ENCODE measurements at regions not wholly inside any gene's neighbourhood (a gene's known extent, or its start where the extent isn't known, plus 50 kb on each side); places are given as distances from the start of the nearest gene placed in this dataset.

DNA sequence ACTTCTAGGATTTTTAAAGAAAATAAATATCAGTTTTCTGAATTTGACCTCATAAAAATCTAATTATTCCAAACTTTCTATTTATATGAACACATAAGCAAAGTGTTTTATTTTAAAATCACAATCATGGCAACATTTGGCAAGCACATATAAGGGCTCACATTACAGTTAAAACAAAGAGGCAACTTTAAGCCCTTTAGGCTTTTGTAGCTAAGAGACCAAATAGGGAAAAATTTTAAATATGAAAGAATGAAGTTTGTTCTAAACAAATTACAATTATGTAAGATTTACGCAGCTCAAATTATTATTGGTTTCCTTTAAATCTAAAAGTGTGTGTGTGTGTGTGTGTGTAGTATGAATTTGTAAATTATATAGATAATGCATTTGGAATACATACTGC lies 267.0 kb downstream of the ZIC4 start:
- POLR2A ChIA-PET, result no interaction called here

DNA sequence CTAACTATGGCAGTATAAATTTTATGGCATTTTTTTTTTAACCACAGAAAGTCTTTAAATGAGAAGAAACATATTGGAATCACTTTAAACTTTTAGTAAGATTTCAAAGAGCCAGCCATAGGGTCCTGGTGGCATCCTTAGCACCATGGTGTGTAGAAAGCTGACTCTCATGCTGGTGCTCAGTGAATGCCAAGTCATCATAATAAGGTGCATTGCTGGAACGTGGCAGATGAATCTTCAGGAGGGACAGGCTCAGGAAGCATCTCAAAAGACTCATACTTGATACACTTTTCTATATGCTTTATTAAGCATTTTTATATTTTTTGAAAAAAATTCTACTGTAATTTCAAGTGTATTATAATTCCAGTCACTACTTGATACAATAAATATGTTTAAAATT lies 274.2 kb downstream of the ZIC4 start:
- DNase-seq (ENCODE audit: extremely low spot score), result no peak
- ChIA-PET POLR2A (no interaction called here), CTCF (no interaction called here)
- no peak for TF ChIP-seq FOXA1 (IDR thresholded peaks at IDR 0.05)
- no peak for TF ChIP-seq CTBP1 (IDR thresholded peaks at IDR 0.05; ENCODE audit: borderline replicate concordance)

More for the DNA sequence above, 267.0 kb downstream of the ZIC4 start:
- TF ChIP-seq CTBP1 (IDR thresholded peaks at IDR 0.05; ENCODE audit: borderline replicate concordance), result no peak
- TF ChIP-seq ELF4 (IDR thresholded peaks at IDR 0.05), result no peak
- TF ChIP-seq NFRKB (IDR thresholded peaks at IDR 0.05), result no peak
- TF ChIP-seq BHLHE40 (IDR thresholded peaks at IDR 0.05; ENCODE audit: borderline replicate concordance), result no peak
- no peak for TF ChIP-seq SUZ12 (IDR thresholded peaks at IDR 0.05)
- no peak for TF ChIP-seq L3MBTL2 (conservative IDR thresholded peaks at IDR 0.05)
- no peak for TF ChIP-seq SP1 (IDR thresholded peaks at IDR 0.05)
- TF ChIP-seq FOXM1 (IDR thresholded peaks at IDR 0.05; ENCODE audit: borderline replicate concordance), result no peak
- TF ChIP-seq, protein P1, sequence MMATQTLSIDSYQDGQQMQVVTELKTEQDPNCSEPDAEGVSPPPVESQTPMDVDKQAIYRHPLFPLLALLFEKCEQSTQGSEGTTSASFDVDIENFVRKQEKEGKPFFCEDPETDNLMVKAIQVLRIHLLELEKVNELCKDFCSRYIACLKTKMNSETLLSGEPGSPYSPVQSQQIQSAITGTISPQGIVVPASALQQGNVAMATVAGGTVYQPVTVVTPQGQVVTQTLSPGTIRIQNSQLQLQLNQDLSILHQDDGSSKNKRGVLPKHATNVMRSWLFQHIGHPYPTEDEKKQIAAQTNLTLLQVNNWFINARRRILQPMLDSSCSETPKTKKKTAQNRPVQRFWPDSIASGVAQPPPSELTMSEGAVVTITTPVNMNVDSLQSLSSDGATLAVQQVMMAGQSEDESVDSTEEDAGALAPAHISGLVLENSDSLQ (IDR thresholded peaks at IDR 0.05), result no peak
- TF ChIP-seq ARNT (IDR thresholded peaks at IDR 0.05), result no peak
- TF ChIP-seq FOXK2 (IDR thresholded peaks at IDR 0.05), result no peak
- TF ChIP-seq LEF1 (IDR thresholded peaks at IDR 0.05; ENCODE audit: borderline replicate concordance), result no peak
- TF ChIP-seq HDGF (IDR thresholded peaks at IDR 0.05; ENCODE audit: borderline replicate concordance), result no peak
- no peak for TF ChIP-seq TARDBP (IDR thresholded peaks at IDR 0.05)
- TF ChIP-seq FOXA1 (IDR thresholded peaks at IDR 0.05), result no peak
- TF ChIP-seq ZNF384 (IDR thresholded peaks at IDR 0.05), result no peak
- CTCF ChIA-PET, result no interaction called here
- no peak for DNase-seq (ENCODE audit: extremely low spot score)

DNA sequence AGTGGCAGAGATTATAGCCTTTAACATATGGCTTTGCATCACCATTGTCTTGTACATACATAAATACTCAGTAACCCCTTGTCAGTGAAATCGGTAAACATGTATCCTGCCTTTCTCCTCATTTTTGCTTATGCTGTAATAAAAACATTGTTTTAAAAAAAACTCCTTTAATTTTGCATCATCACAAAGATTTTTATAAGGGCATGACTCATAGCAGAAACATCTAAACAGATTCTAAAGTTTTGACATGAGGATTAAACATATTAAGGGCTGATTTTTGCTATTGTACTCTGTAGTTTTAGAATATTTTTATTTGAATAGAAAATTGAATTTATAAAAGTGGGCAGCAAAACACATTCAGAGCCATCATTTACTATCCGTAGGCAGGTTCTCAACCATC lies 275.9 kb downstream of the ZIC4 start:
- TF ChIP-seq FOXK2 (IDR thresholded peaks at IDR 0.05) (no peak), ZNF384 (IDR thresholded peaks at IDR 0.05) (no peak), FOXA1 (IDR thresholded peaks at IDR 0.05) (no peak), NFRKB (IDR thresholded peaks at IDR 0.05) (no peak), ARNT (IDR thresholded peaks at IDR 0.05) (no peak), TARDBP (IDR thresholded peaks at IDR 0.05) (no peak), L3MBTL2 (conservative IDR thresholded peaks at IDR 0.05) (no peak), BHLHE40 (IDR thresholded peaks at IDR 0.05; ENCODE audit: borderline replicate concordance) (no peak), FOXM1 (IDR thresholded peaks at IDR 0.05; ENCODE audit: borderline replicate concordance) (no peak), SUZ12 (IDR thresholded peaks at IDR 0.05) (no peak), SP1 (IDR thresholded peaks at IDR 0.05) (no peak), LEF1 (IDR thresholded peaks at IDR 0.05; ENCODE audit: borderline replicate concordance) (no peak), HDGF (IDR thresholded peaks at IDR 0.05; ENCODE audit: borderline replicate concordance) (no peak), ELF4 (IDR thresholded peaks at IDR 0.05) (no peak), CTBP1 (IDR thresholded peaks at IDR 0.05; ENCODE audit: borderline replicate concordance) (no peak)
- TF ChIP-seq, protein P1 (IDR thresholded peaks at IDR 0.05), result no peak
- no peak for DNase-seq (ENCODE audit: extremely low spot score)
- CTCF ChIA-PET, result no interaction called here
- POLR2A ChIA-PET, result no interaction called here

DNA sequence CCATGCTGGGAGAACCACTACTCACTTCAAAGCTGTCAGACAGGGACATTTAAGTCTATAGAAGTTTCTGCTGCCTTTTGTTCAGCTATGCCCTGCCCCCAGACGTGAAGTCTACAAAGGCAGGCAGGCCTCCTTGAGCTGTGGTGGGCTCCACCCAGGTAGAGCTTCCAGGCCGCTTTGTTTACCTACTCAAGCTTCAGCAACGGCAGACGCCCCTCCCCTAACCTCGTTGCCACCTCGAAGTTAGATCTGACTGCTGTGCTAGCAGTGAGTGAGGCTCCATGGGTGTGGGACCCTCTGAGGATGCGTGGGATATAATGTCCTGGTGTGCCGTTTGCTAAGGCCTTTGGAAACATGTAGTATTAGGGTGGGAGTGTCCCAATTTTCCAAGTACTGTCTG lies 276.7 kb downstream of the ZIC4 start:
- POLR2A ChIA-PET, result no interaction called here
- TF ChIP-seq FOXK2 (IDR thresholded peaks at IDR 0.05) (no peak), LEF1 (IDR thresholded peaks at IDR 0.05; ENCODE audit: borderline replicate concordance) (no peak), SP1 (IDR thresholded peaks at IDR 0.05) (no peak), TARDBP (IDR thresholded peaks at IDR 0.05) (no peak), SUZ12 (IDR thresholded peaks at IDR 0.05) (no peak)
- DNase-seq (ENCODE audit: extremely low spot score), result no peak
- CTCF ChIA-PET, result no interaction called here

DNA sequence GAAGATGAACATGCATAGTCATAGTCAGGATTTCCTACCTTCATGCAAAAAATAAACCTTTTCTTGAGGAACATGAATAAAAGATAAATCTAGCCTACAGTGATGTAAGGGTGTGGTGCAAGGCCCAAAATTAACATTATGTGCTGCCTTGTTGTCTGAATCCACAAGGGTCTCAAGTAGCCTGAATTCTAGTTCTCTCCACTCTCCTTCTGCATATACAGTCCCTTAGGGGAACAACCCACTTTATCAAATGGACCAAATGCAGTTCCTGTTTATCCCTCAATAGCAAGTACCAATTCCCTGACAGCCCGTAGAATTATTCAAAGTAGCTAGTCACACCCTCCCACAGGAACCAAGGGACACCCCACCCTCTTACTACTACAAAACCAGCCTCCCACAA lies 284.0 kb downstream of the ZIC4 start:
- CTCF ChIA-PET, result no interaction called here
- DNase-seq (ENCODE audit: extremely low spot score), result no peak

DNA sequence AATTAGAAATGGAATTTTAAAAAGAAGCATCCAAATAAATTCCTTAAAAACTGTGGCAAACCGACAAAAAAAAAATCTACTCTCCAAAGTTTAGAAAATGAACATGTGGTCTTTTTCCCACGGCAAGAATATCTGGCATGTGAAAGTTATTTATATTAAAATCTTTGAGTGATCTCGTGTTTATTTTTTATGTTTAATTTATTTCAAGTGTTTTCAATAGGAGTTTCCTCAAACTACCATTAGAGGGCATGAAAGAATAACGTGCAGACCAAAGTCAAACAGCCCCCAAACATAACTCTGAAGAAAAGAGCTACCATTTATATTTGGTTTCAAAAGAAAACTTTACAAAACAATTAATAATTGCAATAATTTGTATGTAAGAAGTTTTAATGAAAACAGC lies 286.4 kb downstream of the ZIC4 start:
- TF ChIP-seq NFRKB (IDR thresholded peaks at IDR 0.05) (no peak), BHLHE40 (IDR thresholded peaks at IDR 0.05; ENCODE audit: borderline replicate concordance) (no peak), LEF1 (IDR thresholded peaks at IDR 0.05; ENCODE audit: borderline replicate concordance) (no peak), TARDBP (IDR thresholded peaks at IDR 0.05) (no peak), SP1 (IDR thresholded peaks at IDR 0.05) (no peak), HDGF (IDR thresholded peaks at IDR 0.05; ENCODE audit: borderline replicate concordance) (no peak), FOXM1 (IDR thresholded peaks at IDR 0.05; ENCODE audit: borderline replicate concordance) (no peak), SUZ12 (IDR thresholded peaks at IDR 0.05) (no peak), FOXK2 (IDR thresholded peaks at IDR 0.05) (no peak), L3MBTL2 (conservative IDR thresholded peaks at IDR 0.05) (no peak), CTBP1 (IDR thresholded peaks at IDR 0.05; ENCODE audit: borderline replicate concordance) (no peak), FOXA1 (IDR thresholded peaks at IDR 0.05) (no peak)
- TF ChIP-seq, protein P1 (IDR thresholded peaks at IDR 0.05), result no peak
- POLR2A ChIA-PET, result no interaction called here
- DNase-seq (ENCODE audit: extremely low spot score), result peak; percentile 12
- CTCF ChIA-PET, result interaction anchor here (0.7 to 1.4 kb wide), 2 partner anchors 72 to 500 kb away, joined by 3 to 4 read pairs; no protein-coding TSS in a partner anchor

More for the DNA sequence above, 284.0 kb downstream of the ZIC4 start:
- TF ChIP-seq HDGF (IDR thresholded peaks at IDR 0.05; ENCODE audit: borderline replicate concordance) (no peak), FOXK2 (IDR thresholded peaks at IDR 0.05) (no peak), FOXM1 (IDR thresholded peaks at IDR 0.05; ENCODE audit: borderline replicate concordance) (no peak), NFRKB (IDR thresholded peaks at IDR 0.05) (no peak), CTBP1 (IDR thresholded peaks at IDR 0.05; ENCODE audit: borderline replicate concordance) (no peak), SUZ12 (IDR thresholded peaks at IDR 0.05) (no peak), LEF1 (IDR thresholded peaks at IDR 0.05; ENCODE audit: borderline replicate concordance) (no peak), SP1 (IDR thresholded peaks at IDR 0.05) (no peak), TARDBP (IDR thresholded peaks at IDR 0.05) (no peak), BHLHE40 (IDR thresholded peaks at IDR 0.05; ENCODE audit: borderline replicate concordance) (no peak), FOXA1 (IDR thresholded peaks at IDR 0.05) (no peak), L3MBTL2 (conservative IDR thresholded peaks at IDR 0.05) (no peak), ZNF384 (IDR thresholded peaks at IDR 0.05) (no peak)
- TF ChIP-seq, protein P1 (IDR thresholded peaks at IDR 0.05), result no peak
- POLR2A ChIA-PET, result no interaction called here

Measured in HEK293T (cell line).